ENCODE measurements at regions not wholly inside any gene's neighbourhood (a gene's known extent, or its start where the extent isn't known, plus 50 kb on each side); places are given as distances from the start of the nearest gene placed in this dataset.

DNA sequence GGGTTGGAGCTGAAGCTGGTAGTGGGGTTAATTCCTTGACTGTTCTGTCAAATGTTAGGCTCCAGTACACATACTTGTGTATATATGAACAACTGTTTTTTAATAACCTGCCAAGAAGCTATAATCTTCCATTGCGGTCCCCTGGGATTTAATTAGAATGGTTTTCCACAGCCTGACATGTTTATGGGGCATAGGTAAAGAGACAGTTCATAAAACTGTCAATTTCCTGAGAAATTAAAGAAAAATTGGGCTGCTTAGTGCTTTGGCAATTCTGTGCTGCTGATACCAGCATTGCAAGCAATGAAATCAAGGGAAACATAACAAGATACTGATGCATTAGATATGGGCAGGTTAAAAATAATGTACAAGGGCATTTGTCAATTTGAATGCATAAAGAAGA, 314.1 kb upstream of the SLC35B3 start:
- TF ChIP-seq CREB1 (IDR thresholded peaks at IDR 0.05; ENCODE audit: low read depth) (no peak), FOXM1 (IDR thresholded peaks at IDR 0.05; ENCODE audit: borderline replicate concordance, low read depth) (no peak), YY1 (IDR thresholded peaks at IDR 0.05; ENCODE audit: low read depth) (no peak), RAD21 (IDR thresholded peaks at IDR 0.05; ENCODE audit: low read depth) (no peak), EGR1 (IDR thresholded peaks at IDR 0.05) (no peak), CEBPB (IDR thresholded peaks at IDR 0.05) (no peak), EP300 (IDR thresholded peaks at IDR 0.05; ENCODE audit: borderline replicate concordance) (no peak), TCF12 (IDR thresholded peaks at IDR 0.05; ENCODE audit: low read depth) (no peak), TEAD4 (IDR thresholded peaks at IDR 0.05) (no peak), NFIC (IDR thresholded peaks at IDR 0.05) (no peak)
- TF ChIP-seq, protein P1, sequence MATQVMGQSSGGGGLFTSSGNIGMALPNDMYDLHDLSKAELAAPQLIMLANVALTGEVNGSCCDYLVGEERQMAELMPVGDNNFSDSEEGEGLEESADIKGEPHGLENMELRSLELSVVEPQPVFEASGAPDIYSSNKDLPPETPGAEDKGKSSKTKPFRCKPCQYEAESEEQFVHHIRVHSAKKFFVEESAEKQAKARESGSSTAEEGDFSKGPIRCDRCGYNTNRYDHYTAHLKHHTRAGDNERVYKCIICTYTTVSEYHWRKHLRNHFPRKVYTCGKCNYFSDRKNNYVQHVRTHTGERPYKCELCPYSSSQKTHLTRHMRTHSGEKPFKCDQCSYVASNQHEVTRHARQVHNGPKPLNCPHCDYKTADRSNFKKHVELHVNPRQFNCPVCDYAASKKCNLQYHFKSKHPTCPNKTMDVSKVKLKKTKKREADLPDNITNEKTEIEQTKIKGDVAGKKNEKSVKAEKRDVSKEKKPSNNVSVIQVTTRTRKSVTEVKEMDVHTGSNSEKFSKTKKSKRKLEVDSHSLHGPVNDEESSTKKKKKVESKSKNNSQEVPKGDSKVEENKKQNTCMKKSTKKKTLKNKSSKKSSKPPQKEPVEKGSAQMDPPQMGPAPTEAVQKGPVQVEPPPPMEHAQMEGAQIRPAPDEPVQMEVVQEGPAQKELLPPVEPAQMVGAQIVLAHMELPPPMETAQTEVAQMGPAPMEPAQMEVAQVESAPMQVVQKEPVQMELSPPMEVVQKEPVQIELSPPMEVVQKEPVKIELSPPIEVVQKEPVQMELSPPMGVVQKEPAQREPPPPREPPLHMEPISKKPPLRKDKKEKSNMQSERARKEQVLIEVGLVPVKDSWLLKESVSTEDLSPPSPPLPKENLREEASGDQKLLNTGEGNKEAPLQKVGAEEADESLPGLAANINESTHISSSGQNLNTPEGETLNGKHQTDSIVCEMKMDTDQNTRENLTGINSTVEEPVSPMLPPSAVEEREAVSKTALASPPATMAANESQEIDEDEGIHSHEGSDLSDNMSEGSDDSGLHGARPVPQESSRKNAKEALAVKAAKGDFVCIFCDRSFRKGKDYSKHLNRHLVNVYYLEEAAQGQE (IDR thresholded peaks at IDR 0.05; ENCODE audit: low read depth) = no peak
- TF ChIP-seq, protein P2, sequence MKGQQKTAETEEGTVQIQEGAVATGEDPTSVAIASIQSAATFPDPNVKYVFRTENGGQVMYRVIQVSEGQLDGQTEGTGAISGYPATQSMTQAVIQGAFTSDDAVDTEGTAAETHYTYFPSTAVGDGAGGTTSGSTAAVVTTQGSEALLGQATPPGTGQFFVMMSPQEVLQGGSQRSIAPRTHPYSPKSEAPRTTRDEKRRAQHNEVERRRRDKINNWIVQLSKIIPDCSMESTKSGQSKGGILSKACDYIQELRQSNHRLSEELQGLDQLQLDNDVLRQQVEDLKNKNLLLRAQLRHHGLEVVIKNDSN (IDR thresholded peaks at IDR 0.05) = no peak
- TF ChIP-seq, protein P3, sequence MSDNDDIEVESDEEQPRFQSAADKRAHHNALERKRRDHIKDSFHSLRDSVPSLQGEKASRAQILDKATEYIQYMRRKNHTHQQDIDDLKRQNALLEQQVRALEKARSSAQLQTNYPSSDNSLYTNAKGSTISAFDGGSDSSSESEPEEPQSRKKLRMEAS (IDR thresholded peaks at IDR 0.05) = no peak

Measured in Ishikawa (cell line).